ENCODE measurements at regions not wholly inside any gene's neighbourhood (a gene's known extent, or its start where the extent isn't known, plus 50 kb on each side); places are given as distances from the start of the nearest gene placed in this dataset.

GRCh38 chr11:100467821-100468508 is 219.1 kb upstream of the ARHGAP42 start:
- TF ChIP-seq CTCF (IDR thresholded peaks at IDR 0.05) (no peak), POLR2A (IDR thresholded peaks at IDR 0.05) (no peak)
